ENCODE measurements at regions not wholly inside any gene's neighbourhood (a gene's known extent, or its start where the extent isn't known, plus 50 kb on each side); places are given as distances from the start of the nearest gene placed in this dataset.

GRCh38 chr10:76679030-76679429, 958.6 kb downstream of the KCNMA1 start:
- intact Hi-C loops (cut with micrococcal nuclease) = no loop called here
- H3K4me1 ChIP-seq = no peaks in the 10 kb centered on the region
- TF ChIP-seq, protein P1, sequence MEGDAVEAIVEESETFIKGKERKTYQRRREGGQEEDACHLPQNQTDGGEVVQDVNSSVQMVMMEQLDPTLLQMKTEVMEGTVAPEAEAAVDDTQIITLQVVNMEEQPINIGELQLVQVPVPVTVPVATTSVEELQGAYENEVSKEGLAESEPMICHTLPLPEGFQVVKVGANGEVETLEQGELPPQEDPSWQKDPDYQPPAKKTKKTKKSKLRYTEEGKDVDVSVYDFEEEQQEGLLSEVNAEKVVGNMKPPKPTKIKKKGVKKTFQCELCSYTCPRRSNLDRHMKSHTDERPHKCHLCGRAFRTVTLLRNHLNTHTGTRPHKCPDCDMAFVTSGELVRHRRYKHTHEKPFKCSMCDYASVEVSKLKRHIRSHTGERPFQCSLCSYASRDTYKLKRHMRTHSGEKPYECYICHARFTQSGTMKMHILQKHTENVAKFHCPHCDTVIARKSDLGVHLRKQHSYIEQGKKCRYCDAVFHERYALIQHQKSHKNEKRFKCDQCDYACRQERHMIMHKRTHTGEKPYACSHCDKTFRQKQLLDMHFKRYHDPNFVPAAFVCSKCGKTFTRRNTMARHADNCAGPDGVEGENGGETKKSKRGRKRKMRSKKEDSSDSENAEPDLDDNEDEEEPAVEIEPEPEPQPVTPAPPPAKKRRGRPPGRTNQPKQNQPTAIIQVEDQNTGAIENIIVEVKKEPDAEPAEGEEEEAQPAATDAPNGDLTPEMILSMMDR (IDR thresholded peaks at IDR 0.05; ENCODE audit: borderline replicate concordance) = no peak
- H3K4me3 ChIP-seq = no peak overlapping the region
- no peaks in the 10 kb centered on the region for H3K9me3 ChIP-seq (replicated peaks)
- DNase-seq = no peak
- peaks cover 6% of the 10 kb centered on the region for H3K27me3 ChIP-seq (ENCODE audit: low read depth)
- H3K27ac ChIP-seq (replicated peaks) = no peak overlapping the region
- no peaks in the 10 kb centered on the region for H3K36me3 ChIP-seq

GRCh38 chr10:76675951-76676587, 961.5 kb downstream of the KCNMA1 start:
- intact Hi-C loops (cut with micrococcal nuclease) = no loop called here
- TF ChIP-seq, protein P1 (IDR thresholded peaks at IDR 0.05; ENCODE audit: borderline replicate concordance) = no peak
- Histone ChIP-seq H3K4me3 (no peak overlapping the region), H3K4me1 (no peaks in the 10 kb centered on the region), H3K27ac (replicated peaks) (peak overlapping the region; percentile 63), H3K36me3 (no peaks in the 10 kb centered on the region), H3K27me3 (ENCODE audit: low read depth) (peaks cover 6% of the 10 kb centered on the region), H3K9me3 (replicated peaks) (no peaks in the 10 kb centered on the region)
- peak; percentile 55 for DNase-seq

DNA sequence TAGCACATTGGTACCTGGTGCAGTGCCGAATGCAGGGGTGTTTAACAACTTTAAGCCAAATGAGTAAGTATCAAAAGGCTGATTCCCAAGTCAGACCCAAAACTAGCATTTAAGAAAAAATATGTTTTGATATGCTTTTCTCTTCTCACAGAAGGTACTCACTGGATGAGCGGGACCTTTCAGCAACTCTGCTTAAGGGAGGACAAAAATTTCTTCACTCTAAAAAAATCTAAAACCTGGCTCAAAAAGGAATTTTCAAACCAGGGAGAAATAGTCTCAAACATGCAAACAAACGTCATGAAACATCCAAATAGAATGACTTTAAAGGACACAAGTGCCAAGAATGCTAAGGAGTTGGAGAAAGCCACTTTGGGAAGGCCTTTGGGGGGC, 962.1 kb downstream of the KCNMA1 start:
- no peaks in the 10 kb centered on the region for H3K36me3 ChIP-seq
- intact Hi-C loops (cut with micrococcal nuclease) = no loop called here
- peaks cover 6% of the 10 kb centered on the region for H3K27me3 ChIP-seq (ENCODE audit: low read depth)
- DNase-seq = no peak
- H3K4me3 ChIP-seq = no peak overlapping the region
- H3K4me1 ChIP-seq = no peaks in the 10 kb centered on the region
- H3K27ac ChIP-seq (replicated peaks) = peak overlapping the region; percentile 63
- no peaks in the 10 kb centered on the region for H3K9me3 ChIP-seq (replicated peaks)
- TF ChIP-seq, protein P1 (IDR thresholded peaks at IDR 0.05; ENCODE audit: borderline replicate concordance) = no peak

DNA sequence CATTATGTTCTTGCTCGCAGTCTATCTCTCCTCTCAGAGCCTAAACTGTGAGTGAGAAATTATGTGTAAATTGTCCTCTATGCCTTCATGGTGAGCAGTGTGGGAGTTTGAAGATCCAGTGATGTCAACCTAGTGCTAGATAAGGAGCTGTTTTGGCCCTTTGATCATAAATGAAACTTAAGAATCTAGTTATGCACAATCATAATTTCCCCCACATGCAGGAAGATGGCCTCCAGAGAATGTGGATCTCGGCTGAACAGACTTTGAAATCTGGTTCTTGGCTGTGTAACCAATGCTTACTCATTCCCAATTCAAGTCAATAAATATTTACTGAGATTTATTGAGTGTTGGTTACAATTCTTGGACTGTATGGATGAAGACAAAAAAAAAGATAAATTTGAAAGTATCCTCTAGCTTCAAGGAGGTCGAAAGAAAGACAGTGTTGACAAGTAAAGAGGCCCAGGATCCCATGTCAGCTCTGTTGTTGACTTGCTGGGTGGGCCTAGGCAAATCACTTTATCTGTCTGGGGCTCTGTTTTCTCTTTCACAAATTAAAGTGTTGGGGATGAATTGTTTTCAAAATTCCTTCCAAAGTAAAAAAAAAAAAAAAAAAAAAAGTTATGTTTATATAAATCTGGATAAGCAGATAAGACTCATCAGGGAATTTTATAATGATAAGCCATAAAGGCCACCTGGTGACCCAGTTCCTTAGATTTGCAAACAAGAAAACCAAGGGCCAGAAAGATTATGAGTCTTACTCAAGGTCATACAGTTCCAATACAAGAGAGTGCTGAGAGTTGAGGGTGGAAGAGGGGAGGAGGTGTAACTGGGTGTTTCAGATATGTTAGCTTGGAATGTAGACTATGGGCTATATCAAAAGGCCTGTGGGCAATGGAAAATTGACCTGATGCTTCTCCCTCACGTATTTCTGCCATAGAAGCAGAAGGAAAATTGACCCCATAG, 969.9 kb downstream of the KCNMA1 start:
- Histone ChIP-seq H3K27me3 (ENCODE audit: low read depth) (no peaks in the 10 kb centered on the region), H3K36me3 (no peaks in the 10 kb centered on the region), H3K27ac (replicated peaks) (no peak overlapping the region), H3K4me3 (no peak overlapping the region), H3K9me3 (replicated peaks) (no peaks in the 10 kb centered on the region), H3K4me1 (no peaks in the 10 kb centered on the region)
- TF ChIP-seq, protein P1 (IDR thresholded peaks at IDR 0.05; ENCODE audit: borderline replicate concordance) = no peak
- no peak for DNase-seq
- intact Hi-C loops (cut with micrococcal nuclease) = no loop called here

GRCh38 chr10:76666891-76667290, 970.7 kb downstream of the KCNMA1 start:
- intact Hi-C loops (cut with micrococcal nuclease) = no loop called here
- Histone ChIP-seq H3K4me3 (no peak overlapping the region), H3K36me3 (no peaks in the 10 kb centered on the region), H3K27me3 (ENCODE audit: low read depth) (no peaks in the 10 kb centered on the region), H3K27ac (replicated peaks) (no peak overlapping the region), H3K9me3 (replicated peaks) (no peaks in the 10 kb centered on the region), H3K4me1 (no peaks in the 10 kb centered on the region)
- DNase-seq = no peak
- TF ChIP-seq, protein P1 (IDR thresholded peaks at IDR 0.05; ENCODE audit: borderline replicate concordance) = no peak
